BLaER1 treated with 17β-estradiol and CSF1 and Interleukin-3, amounts not matched to agents 10 nM and 100 nM (cell line): ENCODE measurements at regions not wholly inside any gene's neighbourhood (a gene's known extent, or its start where the extent isn't known, plus 50 kb on each side); places are given as distances from the start of the nearest gene placed in this dataset.

ENCODE experiments used
- H3K27ac ChIP-seq, 11 experiments: shearing (Covaris generic); formaldehyde crosslinking; 2 replicates each; pipeline ENCODE4 v1.8.1; 2022
- H3K27me3 ChIP-seq, 11 experiments: shearing (Covaris generic); formaldehyde crosslinking; 2 replicates each; pipeline ENCODE4 v1.8.1; 2022
- H3K36me3 ChIP-seq, 11 experiments: shearing (Covaris generic); formaldehyde crosslinking; 2 replicates each; pipeline ENCODE4 v1.8.1; 2022
- H3K4me1 ChIP-seq, 10 experiments: shearing (Covaris generic); formaldehyde crosslinking; 2 replicates each; pipeline ENCODE4 v1.8.1; 2022
- H3K4me2 ChIP-seq, 11 experiments: shearing (Covaris generic); formaldehyde crosslinking; 2 replicates each; pipeline ENCODE4 v1.8.1; 2022
- H3K4me3 ChIP-seq, 10 experiments: shearing (Covaris generic); formaldehyde crosslinking; 2 replicates each; pipeline ENCODE4 v1.8.1; 2022
- H3K9ac ChIP-seq, 11 experiments: shearing (Covaris generic); formaldehyde crosslinking; 2 replicates each; pipeline ENCODE4 v1.8.1; 2022
- H3K9me3 ChIP-seq, 11 experiments: shearing (Covaris generic); formaldehyde crosslinking; replicated peaks in 1 of 11; 2 replicates each; pipeline ENCODE4 v1.8.1; 2022
- H4K20me1 ChIP-seq, 11 experiments: shearing (Covaris generic); formaldehyde crosslinking; 2 replicates each; pipeline ENCODE4 v1.8.1; 2022
- Cebpa-rat ChIP-seq, 11 experiments: shearing (Covaris generic); IDR thresholded peaks; 2 replicates each; pipeline ENCODE4 v1.8.1; 2022

DNA sequence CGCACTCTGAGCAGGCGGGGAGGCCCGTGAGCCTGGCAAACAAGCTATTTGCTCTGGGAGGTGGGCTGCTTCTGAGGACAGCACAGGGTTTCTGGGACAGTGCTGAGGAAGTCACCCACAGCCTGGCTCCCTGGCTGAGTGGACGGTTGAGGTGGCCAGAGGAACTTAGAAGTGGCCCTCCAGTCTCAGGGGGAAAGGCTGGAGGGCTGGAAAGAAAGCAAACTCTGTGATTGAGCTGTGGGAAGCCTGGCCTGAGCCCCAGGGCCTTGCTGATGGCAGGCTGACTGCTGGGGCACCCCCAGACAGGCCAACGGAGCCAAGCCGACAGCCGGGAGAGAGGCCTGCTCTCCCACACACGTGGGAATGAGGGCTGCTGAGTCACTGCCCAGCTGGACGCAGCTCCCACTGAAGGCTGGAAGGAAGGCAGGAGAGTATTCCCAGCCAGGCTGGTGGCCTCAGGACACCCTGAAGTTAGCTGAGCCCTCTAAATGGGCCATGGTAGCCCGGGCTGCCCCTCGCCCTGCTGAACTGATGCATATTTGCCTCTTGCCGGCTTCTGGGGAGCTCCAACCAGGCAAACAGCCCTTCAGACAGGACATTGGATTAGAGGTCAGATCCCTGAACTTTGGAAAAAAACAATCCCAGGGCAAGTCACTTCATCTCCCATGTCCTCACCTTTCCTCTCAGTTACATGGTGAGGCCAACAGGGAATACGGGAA, 98.0 kb upstream of the TLE3 start:
- Histone ChIP-seq H4K20me1 (peaks cover 0 to 39% (median 10%) of the 10 kb centered on the region in 11 experiments; a peak in 12 of 22 replicates), H3K36me3 (no peaks in the 10 kb centered on the region), H3K4me2 (peak overlapping the region in 4 of 11 experiments; percentile 5 to 48 (median 17); a peak in 4 of 22 replicates), H3K4me3 (no peak overlapping the region), H3K9ac (no peak overlapping the region; a peak in 1 of 22 replicates), H3K9me3 (no peaks in the 10 kb centered on the region), H3K27ac (no peak overlapping the region), H3K4me1 (peaks cover 20 to 41% (median 37%) of the 10 kb centered on the region in 10 experiments; a peak in 19 of 20 replicates), H3K27me3 (peaks cover 25 to 61% (median 49%) of the 10 kb centered on the region in 11 experiments)
- TF ChIP-seq Cebpa-rat (IDR thresholded peaks at IDR 0.05): no peak

DNA sequence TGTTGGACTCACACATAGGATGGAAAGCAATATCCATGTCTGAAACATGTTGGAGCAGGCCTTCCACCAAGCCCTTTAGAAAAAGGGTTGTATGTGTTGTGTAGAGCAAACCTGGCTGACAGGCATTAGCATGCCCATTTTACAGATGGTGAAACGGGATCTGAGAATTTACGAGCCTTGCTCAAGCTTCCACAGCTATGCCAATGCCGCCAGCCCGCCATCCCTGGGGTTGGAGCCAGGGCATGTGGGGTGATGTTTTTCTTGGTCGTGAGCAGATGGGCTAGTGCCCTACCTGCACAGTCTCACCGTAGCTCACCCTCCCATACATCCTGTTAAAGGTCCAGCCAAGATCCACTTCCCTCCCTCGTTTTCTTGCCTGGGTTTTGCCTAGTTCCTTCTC, 97.5 kb upstream of the TLE3 start:
- Histone ChIP-seq H3K9ac (no peak overlapping the region; a peak in 1 of 22 replicates), H3K9me3 (no peaks in the 10 kb centered on the region), H3K4me1 (peaks cover 20 to 41% (median 37%) of the 10 kb centered on the region in 10 experiments; a peak in 19 of 20 replicates), H3K4me2 (peak overlapping the region in 2 of 11 experiments; percentile 27 to 48; a peak in 2 of 22 replicates), H3K4me3 (no peak overlapping the region), H3K27ac (no peak overlapping the region), H4K20me1 (peaks cover 0 to 39% (median 10%) of the 10 kb centered on the region in 11 experiments; a peak in 12 of 22 replicates), H3K36me3 (no peaks in the 10 kb centered on the region), H3K27me3 (peaks cover 20 to 55% (median 46%) of the 10 kb centered on the region in 11 experiments)
- TF ChIP-seq Cebpa-rat (IDR thresholded peaks at IDR 0.05): no peak

DNA sequence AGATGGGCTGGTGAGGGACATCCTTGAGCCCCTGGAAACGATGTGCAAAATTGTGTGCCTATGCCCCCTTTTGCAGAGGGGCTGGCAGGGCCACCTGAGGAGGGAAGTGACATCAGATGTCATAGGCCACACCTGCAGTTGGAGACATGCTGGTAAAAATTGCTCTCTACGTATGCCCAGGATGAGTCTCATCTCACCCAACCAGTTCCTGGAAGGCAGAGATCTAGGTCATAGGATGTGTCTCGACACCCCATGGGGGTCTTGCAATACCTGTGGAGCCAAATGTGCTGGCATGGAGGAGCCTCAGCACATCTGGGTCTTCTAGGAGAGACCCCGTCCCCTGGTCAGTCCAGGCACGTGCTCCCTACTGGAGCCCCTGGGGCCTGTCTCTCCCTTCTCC, 96.5 kb upstream of the TLE3 start:
- peaks cover 11 to 46% (median 38%) of the 10 kb centered on the region in 11 experiments for H3K27me3 ChIP-seq
- no peaks in the 10 kb centered on the region for H3K36me3 ChIP-seq
- no peaks in the 10 kb centered on the region for H3K9me3 ChIP-seq
- TF ChIP-seq Cebpa-rat (IDR thresholded peaks at IDR 0.05): no peak
- H3K4me1 ChIP-seq: peaks cover 16 to 35% (median 30%) of the 10 kb centered on the region in 10 experiments; a peak in 19 of 20 replicates
- H3K4me3 ChIP-seq: no peak overlapping the region
- H4K20me1 ChIP-seq: peaks cover 0 to 33% (median 10%) of the 10 kb centered on the region in 11 experiments; a peak in 12 of 22 replicates
- H3K4me2 ChIP-seq: no peak overlapping the region
- no peak overlapping the region for H3K27ac ChIP-seq
- H3K9ac ChIP-seq: no peak overlapping the region

DNA sequence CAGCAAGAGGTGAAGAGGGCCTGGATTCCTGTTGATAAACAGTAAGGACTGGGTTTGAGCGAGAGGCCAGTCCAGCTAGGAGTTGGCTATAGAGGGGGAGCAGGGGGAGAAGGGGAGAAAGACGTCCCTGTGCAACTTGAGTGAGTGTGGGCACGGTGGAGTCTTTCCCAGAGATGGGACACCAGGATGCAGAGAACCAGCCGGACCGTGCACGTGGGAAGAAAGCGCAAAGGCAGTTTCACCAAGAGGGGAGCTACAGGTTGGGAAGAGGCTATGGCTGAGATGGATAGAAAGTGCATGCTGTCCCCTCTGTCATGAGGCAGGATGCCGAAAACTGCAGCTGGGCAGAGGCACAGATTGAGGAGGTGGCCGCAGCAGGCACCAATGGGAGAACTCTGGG, 96.0 kb upstream of the TLE3 start:
- Histone ChIP-seq H3K4me3 (no peak overlapping the region), H3K4me1 (peaks cover 11 to 29% (median 25%) of the 10 kb centered on the region in 10 experiments; a peak in 19 of 20 replicates), H3K9ac (no peak overlapping the region), H3K9me3 (no peaks in the 10 kb centered on the region), H3K27me3 (peaks cover 9 to 41% (median 33%) of the 10 kb centered on the region in 11 experiments; a peak in 20 of 22 replicates), H3K27ac (no peak overlapping the region), H3K36me3 (no peaks in the 10 kb centered on the region), H4K20me1 (peaks cover 0 to 31% (median 10%) of the 10 kb centered on the region in 11 experiments; a peak in 12 of 22 replicates), H3K4me2 (no peak overlapping the region)
- TF ChIP-seq Cebpa-rat (IDR thresholded peaks at IDR 0.05): no peak

DNA sequence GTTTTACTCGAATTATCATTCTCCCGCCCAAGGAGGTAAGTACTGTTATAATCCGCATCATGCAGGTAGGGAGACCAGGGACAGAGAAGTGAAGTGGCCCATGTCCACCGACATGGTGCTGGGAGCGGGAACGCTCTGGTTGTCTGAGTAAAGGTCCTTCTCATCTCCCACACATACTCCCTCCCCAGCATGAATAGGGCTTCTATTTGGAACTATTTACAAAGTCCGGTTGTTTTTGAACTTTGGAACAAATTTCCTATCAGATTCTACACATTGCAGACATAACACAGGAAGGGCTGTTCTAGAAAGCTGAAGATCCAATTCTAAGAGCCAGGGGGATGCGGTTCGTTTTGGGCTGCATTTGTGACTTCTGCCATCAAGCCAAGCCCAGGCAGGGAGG, 94.8 kb upstream of the TLE3 start:
- peaks cover 9 to 34% (median 24%) of the 10 kb centered on the region in 11 experiments; a peak in 18 of 22 replicates for H3K27me3 ChIP-seq
- peaks cover 0 to 27% (median 8%) of the 10 kb centered on the region in 11 experiments; a peak in 10 of 22 replicates for H4K20me1 ChIP-seq
- no peaks in the 10 kb centered on the region for H3K36me3 ChIP-seq
- H3K9me3 ChIP-seq: no peaks in the 10 kb centered on the region
- H3K4me2 ChIP-seq: no peak overlapping the region
- H3K9ac ChIP-seq: no peak overlapping the region
- TF ChIP-seq Cebpa-rat (IDR thresholded peaks at IDR 0.05): no peak
- no peak overlapping the region for H3K27ac ChIP-seq
- peaks cover 6 to 17% (median 12%) of the 10 kb centered on the region in 10 experiments; a peak in 18 of 20 replicates for H3K4me1 ChIP-seq
- H3K4me3 ChIP-seq: no peak overlapping the region

DNA sequence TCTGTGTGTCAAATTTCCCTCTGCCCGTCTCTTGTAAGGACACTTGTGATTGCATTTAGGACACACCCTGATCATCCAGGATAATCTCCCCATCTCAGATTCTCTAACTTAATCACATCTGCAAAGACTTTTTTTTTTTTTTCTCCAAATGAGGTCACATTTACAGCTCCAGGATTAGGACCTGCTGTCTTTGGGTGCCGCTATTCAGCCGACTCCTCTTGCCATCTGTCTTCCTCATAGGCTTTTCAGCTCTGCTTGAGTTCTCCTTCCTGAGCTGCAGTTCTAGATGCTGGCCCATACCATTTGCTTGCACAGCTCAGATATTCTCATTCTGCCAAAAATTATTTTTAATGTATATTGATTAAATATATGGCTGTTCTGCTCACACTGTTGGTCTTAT, 94.3 kb upstream of the TLE3 start:
- Histone ChIP-seq H3K36me3 (no peaks in the 10 kb centered on the region), H3K4me3 (no peak overlapping the region), H3K27ac (no peak overlapping the region), H3K27me3 (peaks cover 9 to 29% (median 20%) of the 10 kb centered on the region in 11 experiments; a peak in 18 of 22 replicates), H4K20me1 (peaks cover 0 to 27% (median 7%) of the 10 kb centered on the region in 11 experiments; a peak in 8 of 22 replicates), H3K9me3 (no peaks in the 10 kb centered on the region), H3K4me1 (peaks cover 1 to 13% (median 8%) of the 10 kb centered on the region in 10 experiments; a peak in 17 of 20 replicates), H3K9ac (no peak overlapping the region), H3K4me2 (no peak overlapping the region)
- TF ChIP-seq Cebpa-rat (IDR thresholded peaks at IDR 0.05): no peak

DNA sequence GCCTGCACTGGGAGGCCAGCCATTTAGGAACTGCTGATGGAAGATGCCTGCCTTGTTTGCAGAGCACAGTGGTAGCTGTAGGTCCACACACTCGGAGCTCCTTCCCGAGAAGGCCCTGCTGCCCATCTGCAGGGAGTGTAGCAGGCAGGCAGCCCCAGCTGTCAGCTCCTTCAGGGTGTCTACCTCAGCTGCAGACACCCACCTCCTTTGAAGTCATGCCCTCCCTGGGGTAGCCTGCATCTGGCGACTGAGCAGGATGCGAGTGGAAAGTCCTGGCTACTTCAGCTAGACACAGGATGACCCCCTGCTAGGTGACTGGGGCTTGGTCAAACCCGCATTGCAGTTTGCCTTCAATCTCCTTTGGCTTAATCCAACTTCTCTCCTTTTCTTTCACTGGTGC, 93.2 kb upstream of the TLE3 start:
- Histone ChIP-seq H3K4me2 (no peak overlapping the region), H3K36me3 (no peaks in the 10 kb centered on the region), H3K4me1 (peaks cover 8 to 17% (median 11%) of the 10 kb centered on the region in 10 experiments), H3K9me3 (no peaks in the 10 kb centered on the region), H4K20me1 (peaks cover 0 to 17% (median 0%) of the 10 kb centered on the region in 11 experiments; a peak in 8 of 22 replicates), H3K4me3 (no peak overlapping the region), H3K27ac (no peak overlapping the region), H3K9ac (no peak overlapping the region), H3K27me3 (peaks cover 6 to 20% (median 12%) of the 10 kb centered on the region in 11 experiments; a peak in 12 of 22 replicates)
- no peak for TF ChIP-seq Cebpa-rat (IDR thresholded peaks at IDR 0.05)

DNA sequence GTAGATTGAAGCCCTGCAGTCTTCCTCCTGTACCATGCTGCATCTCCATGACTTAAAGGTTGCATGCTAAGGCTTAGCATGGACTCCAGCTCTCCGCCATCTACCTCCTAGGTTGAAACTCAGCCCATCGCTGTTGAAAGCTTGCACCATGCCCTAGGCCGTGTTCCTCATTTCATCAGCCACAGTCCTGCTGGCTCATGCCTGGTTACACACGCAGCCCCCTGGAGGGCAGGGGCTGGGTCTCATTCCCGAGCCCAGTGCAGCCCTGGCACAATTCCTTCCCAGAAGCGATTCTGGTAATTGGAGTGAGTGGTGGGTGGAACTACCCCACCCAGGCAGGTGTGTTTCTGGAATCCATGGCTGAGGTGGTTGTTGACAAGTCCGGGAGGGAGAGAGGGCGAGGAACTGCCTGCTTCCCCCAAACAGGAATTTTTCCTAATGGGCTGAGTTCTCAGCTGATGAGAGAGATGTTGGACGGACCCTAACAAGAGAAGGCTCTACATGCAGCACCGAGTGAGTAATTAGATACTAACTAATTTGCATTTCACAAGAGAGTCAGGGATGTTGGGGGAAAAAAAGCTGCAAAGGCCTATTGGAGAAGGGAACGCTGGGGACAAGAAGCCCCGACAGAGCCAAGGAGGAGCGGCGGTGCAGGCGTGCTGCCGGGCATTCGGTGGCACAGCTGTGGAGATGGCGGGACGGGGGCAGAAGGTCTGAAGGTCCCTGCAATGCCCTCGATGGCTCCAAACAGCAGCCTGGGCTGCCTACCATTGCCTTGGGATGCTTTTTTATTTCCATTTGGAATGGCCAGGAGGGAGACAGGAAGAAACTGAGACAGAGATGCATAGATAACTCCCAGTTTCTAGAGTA, 92.3 kb upstream of the TLE3 start:
- Histone ChIP-seq H3K4me1 (peaks cover 9 to 19% (median 14%) of the 10 kb centered on the region in 10 experiments), H3K4me3 (no peak overlapping the region), H3K27ac (no peak overlapping the region), H3K9ac (no peak overlapping the region), H3K36me3 (no peaks in the 10 kb centered on the region), H3K27me3 (peaks cover 0 to 11% (median 4%) of the 10 kb centered on the region in 11 experiments; a peak in 8 of 22 replicates), H3K9me3 (no peaks in the 10 kb centered on the region), H3K4me2 (no peak overlapping the region), H4K20me1 (peaks cover 0 to 11% (median 0%) of the 10 kb centered on the region in 11 experiments; a peak in 5 of 22 replicates)
- TF ChIP-seq Cebpa-rat (IDR thresholded peaks at IDR 0.05): no peak
